ENCODE measurements at regions not wholly inside any gene's neighbourhood (a gene's known extent, or its start where the extent isn't known, plus 50 kb on each side); places are given as distances from the start of the nearest gene placed in this dataset.

DNA sequence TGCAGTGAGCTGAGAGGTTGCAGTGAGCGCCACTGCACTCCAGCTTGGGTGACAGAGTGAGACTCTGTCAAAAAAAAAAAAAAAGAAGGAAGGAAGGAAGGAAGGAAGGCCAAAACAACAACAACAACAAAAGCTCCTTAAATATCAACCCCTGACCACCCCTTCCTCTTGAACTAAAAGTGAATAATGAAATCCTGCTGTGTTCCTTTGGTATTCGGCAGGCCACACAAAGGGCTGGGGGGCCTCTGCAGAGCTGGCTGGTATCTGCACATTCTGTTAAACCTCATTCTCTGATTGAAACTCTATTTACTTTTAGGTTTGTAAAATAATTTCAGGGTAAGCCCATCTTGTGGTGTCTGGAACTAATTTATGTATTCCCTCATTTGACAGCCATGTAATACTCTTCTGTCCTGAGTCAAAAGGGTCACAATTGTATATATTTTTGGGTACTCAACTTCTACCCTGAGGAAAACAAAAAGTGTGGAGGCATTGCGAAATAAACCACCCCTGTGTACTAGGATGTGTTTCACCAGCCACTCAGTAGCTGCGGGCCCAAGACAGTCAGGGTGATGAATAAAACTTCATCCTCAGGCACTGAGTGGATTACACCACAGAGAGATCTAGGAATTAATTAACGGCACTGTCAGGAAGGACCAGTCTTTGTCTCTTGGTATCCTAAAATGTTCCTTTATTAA is 446.4 kb upstream of the PFKP start:
- TF ChIP-seq, protein P1, sequence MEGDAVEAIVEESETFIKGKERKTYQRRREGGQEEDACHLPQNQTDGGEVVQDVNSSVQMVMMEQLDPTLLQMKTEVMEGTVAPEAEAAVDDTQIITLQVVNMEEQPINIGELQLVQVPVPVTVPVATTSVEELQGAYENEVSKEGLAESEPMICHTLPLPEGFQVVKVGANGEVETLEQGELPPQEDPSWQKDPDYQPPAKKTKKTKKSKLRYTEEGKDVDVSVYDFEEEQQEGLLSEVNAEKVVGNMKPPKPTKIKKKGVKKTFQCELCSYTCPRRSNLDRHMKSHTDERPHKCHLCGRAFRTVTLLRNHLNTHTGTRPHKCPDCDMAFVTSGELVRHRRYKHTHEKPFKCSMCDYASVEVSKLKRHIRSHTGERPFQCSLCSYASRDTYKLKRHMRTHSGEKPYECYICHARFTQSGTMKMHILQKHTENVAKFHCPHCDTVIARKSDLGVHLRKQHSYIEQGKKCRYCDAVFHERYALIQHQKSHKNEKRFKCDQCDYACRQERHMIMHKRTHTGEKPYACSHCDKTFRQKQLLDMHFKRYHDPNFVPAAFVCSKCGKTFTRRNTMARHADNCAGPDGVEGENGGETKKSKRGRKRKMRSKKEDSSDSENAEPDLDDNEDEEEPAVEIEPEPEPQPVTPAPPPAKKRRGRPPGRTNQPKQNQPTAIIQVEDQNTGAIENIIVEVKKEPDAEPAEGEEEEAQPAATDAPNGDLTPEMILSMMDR (IDR thresholded peaks at IDR 0.05): no peak
- TF ChIP-seq EP300 (IDR thresholded peaks at IDR 0.05; ENCODE audit: low read depth): no peak
- TF ChIP-seq POLR2AphosphoS5 (IDR thresholded peaks at IDR 0.05): no peak
- TF ChIP-seq POLR2A (IDR thresholded peaks at IDR 0.05): no peak
- no peak overlapping the region for H3K4me3 ChIP-seq
- H3K36me3 ChIP-seq: no peaks in the 10 kb centered on the region
- H3K4me1 ChIP-seq: no peaks in the 10 kb centered on the region
- no peaks in the 10 kb centered on the region for H3K9me3 ChIP-seq
- H3K27ac ChIP-seq: no peak overlapping the region
- intact Hi-C loops (cut with DNase I; ENCODE audit: low total_unique reads): no loop called here
- WGBS, 2 donors (ENCODE audit: low coverage in 1 of 2): 63 to 77% methylated on average over 4 to 5 of the region's 5 CpGs
- no peak for DNase-seq
- H3K27me3 ChIP-seq: no peaks in the 10 kb centered on the region
- in situ Hi-C loops (cut with MboI; ENCODE audit: low pct_ligation_motif_present in 1 of 4, low pct_unique_long_range_greater_than_20kb in 1 of 4, low sequenced_read_pairs in 3 of 4): no loop called here

DNA sequence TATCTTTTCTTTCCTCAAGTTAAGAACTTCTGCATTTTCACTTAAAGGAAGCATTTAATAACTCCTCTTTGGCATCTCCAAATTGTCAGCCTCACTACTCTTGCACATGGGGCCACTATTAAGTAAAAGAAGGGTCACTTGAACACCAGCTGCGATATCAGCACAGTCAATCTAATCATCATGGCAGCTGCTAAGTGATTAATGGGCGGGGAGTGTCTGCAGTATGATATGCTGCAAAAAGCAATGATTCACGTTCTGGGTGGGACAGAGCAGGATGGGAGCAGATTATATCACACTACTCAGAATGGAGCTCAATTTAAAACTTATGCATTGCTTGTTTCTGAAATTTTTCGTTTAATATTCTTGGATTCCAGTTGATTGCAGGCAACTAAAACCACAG is 447.4 kb upstream of the PFKP start:
- Histone ChIP-seq H3K36me3 (no peaks in the 10 kb centered on the region), H3K27ac (no peak overlapping the region), H3K9me3 (no peaks in the 10 kb centered on the region), H3K4me3 (no peak overlapping the region), H3K4me1 (no peaks in the 10 kb centered on the region), H3K27me3 (no peaks in the 10 kb centered on the region)
- no peak for TF ChIP-seq POLR2AphosphoS5 (IDR thresholded peaks at IDR 0.05)
- TF ChIP-seq, protein P1 (IDR thresholded peaks at IDR 0.05): no peak
- TF ChIP-seq EP300 (IDR thresholded peaks at IDR 0.05; ENCODE audit: low read depth): no peak
- TF ChIP-seq POLR2A (IDR thresholded peaks at IDR 0.05): no peak
- DNase-seq: no peak
- in situ Hi-C loops (cut with MboI; ENCODE audit: low pct_ligation_motif_present in 1 of 4, low pct_unique_long_range_greater_than_20kb in 1 of 4, low sequenced_read_pairs in 3 of 4) (no loop called here), intact Hi-C loops (cut with DNase I; ENCODE audit: low total_unique reads) (no loop called here)
- WGBS, 2 donors (ENCODE audit: low coverage in 1 of 2): 48 to 62% methylated on average over 4 of the region's 4 CpGs

DNA sequence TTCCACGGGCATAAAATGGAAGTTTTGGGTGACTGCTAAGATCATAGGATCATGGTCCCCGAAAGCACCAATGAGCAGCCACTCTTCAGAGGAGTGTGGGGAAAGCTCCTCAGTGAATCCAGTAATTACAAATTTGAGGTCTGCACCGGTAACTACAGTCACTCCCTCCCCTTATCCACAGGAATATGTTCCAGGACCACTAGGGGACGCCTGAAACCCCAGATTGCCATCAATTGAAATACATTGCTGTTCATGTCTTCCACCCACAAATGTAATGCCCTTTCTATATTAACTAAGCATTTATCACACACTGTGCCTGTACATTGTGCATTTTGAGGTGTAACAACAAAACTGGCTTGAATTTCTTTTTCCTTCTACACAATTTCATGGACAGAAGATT is 447.9 kb upstream of the PFKP start:
- intact Hi-C loops (cut with DNase I; ENCODE audit: low total_unique reads): no loop called here
- TF ChIP-seq POLR2AphosphoS5 (IDR thresholded peaks at IDR 0.05) (no peak), POLR2A (IDR thresholded peaks at IDR 0.05) (no peak), EP300 (IDR thresholded peaks at IDR 0.05; ENCODE audit: low read depth) (no peak)
- TF ChIP-seq, protein P1 (IDR thresholded peaks at IDR 0.05): no peak
- 28 to 48% methylated on average over 3 to 4 of the region's 4 CpGs for WGBS, 2 donors (ENCODE audit: low coverage in 1 of 2)
- Histone ChIP-seq H3K9me3 (no peaks in the 10 kb centered on the region), H3K4me1 (no peaks in the 10 kb centered on the region), H3K27me3 (no peaks in the 10 kb centered on the region), H3K4me3 (no peak overlapping the region), H3K27ac (no peak overlapping the region), H3K36me3 (no peaks in the 10 kb centered on the region)
- no peak for DNase-seq
- in situ Hi-C loops (cut with MboI; ENCODE audit: low pct_ligation_motif_present in 1 of 4, low pct_unique_long_range_greater_than_20kb in 1 of 4, low sequenced_read_pairs in 3 of 4): no loop called here

DNA sequence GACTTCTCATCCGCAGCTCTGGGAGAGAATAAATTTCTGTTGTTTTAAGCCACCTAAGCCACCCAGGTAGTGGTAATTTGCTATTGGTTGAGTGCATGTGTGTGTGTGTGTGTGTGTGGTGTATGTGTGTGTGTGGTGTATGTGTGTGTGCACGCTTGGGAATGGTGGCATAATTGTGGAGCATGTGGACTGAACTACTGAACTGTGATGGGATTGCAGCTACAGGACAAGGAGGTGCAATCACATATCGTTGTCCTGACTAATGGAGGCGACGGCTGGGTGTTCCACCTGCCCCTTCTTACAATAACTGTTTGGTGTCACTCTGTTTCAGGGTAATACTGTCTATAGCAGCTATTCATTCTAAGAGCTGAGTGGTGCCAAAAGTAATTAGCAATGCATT is 448.7 kb upstream of the PFKP start:
- intact Hi-C loops (cut with DNase I; ENCODE audit: low total_unique reads): no loop called here
- 60 to 83% methylated on average over 1 to 5 of the region's 5 CpGs for WGBS, 2 donors (ENCODE audit: low coverage in 1 of 2)

More for the DNA sequence above, 448.7 kb upstream of the PFKP start:
- in situ Hi-C loops (cut with MboI; ENCODE audit: low pct_ligation_motif_present in 1 of 4, low pct_unique_long_range_greater_than_20kb in 1 of 4, low sequenced_read_pairs in 3 of 4): no loop called here
- Histone ChIP-seq H3K4me3 (no peak overlapping the region), H3K4me1 (no peaks in the 10 kb centered on the region), H3K36me3 (no peaks in the 10 kb centered on the region), H3K9me3 (no peaks in the 10 kb centered on the region), H3K27me3 (no peaks in the 10 kb centered on the region), H3K27ac (no peak overlapping the region)
- DNase-seq: no peak
- TF ChIP-seq, protein P1 (IDR thresholded peaks at IDR 0.05): no peak
